GM12873 (cell line): ENCODE measurements at regions not wholly inside any gene's neighbourhood (a gene's known extent, or its start where the extent isn't known, plus 50 kb on each side); places are given as distances from the start of the nearest gene placed in this dataset.

ENCODE experiments used
- CTCF ChIP-seq: IDR thresholded peaks from 2 replicates; pipeline ENCODE4 v1.5.1; 2012; ENCODE audit warnings: low read depth, mild to moderate bottlenecking, moderate library complexity, low read length, control low read depth; ENCODE audit not compliant: insufficient read depth; ENCODE audit errors: missing control alignments

GRCh38 chr5:44868541-44868940 lies 59.8 kb downstream of the MRPS30 start:
- no peak for TF ChIP-seq CTCF

- TF ChIP-seq CTCF: no peak
Measured at GRCh38 chr5:44869928-44870327, 61.2 kb downstream of the MRPS30 start.

- TF ChIP-seq CTCF: no peak
Measured at GRCh38 chr5:44870430-44870829, 61.7 kb downstream of the MRPS30 start.

- TF ChIP-seq CTCF: no peak
Measured at GRCh38 chr5:44871401-44871800, 62.7 kb downstream of the MRPS30 start.

GRCh38 chr5:44875661-44876605 lies 67.2 kb downstream of the MRPS30 start:
- no peak for TF ChIP-seq CTCF

GRCh38 chr5:44881266-44881665 lies 72.5 kb downstream of the MRPS30 start:
- TF ChIP-seq CTCF: no peak

- TF ChIP-seq CTCF: no peak
Measured at GRCh38 chr5:44884036-44884435, 75.3 kb downstream of the MRPS30 start.
